ENCODE measurements at regions not wholly inside any gene's neighbourhood (a gene's known extent, or its start where the extent isn't known, plus 50 kb on each side); places are given as distances from the start of the nearest gene placed in this dataset.

DNA sequence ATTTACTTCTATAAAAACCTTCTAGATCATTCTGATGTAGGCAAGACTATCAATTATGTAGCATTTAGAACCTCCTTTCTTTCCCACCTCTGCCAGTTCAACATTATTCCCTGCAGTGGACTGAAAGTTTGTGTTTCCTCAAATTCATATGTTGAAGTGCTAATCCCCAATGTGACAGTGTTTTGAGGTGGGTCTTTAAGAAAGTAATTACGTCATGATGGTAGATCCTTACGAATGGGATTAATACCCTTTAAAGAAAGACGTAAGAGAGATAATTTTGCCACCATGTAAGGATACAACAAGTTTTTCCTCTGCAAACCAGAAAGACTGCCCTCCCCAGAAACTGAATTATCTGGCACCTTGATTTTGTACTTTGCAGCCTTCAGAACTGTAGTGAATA is 1489.7 kb upstream of the SEL1L start:
- Histone ChIP-seq H3K27me3 (ENCODE audit: insufficient read depth, poor library complexity, severe bottlenecking) (no peaks in the 10 kb centered on the region), H3K27ac (ENCODE audit: poor library complexity, severe bottlenecking) (no peak overlapping the region), H3K36me3 (ENCODE audit: low read depth) (no peaks in the 10 kb centered on the region), H3K4me1 (ENCODE audit: insufficient read depth, poor library complexity, severe bottlenecking) (no peaks in the 10 kb centered on the region), H3K4me3 (ENCODE audit: severe bottlenecking) (no peak overlapping the region), H3K9me3 (ENCODE audit: severe bottlenecking) (no peaks in the 10 kb centered on the region)
- TF ChIP-seq, protein P1, sequence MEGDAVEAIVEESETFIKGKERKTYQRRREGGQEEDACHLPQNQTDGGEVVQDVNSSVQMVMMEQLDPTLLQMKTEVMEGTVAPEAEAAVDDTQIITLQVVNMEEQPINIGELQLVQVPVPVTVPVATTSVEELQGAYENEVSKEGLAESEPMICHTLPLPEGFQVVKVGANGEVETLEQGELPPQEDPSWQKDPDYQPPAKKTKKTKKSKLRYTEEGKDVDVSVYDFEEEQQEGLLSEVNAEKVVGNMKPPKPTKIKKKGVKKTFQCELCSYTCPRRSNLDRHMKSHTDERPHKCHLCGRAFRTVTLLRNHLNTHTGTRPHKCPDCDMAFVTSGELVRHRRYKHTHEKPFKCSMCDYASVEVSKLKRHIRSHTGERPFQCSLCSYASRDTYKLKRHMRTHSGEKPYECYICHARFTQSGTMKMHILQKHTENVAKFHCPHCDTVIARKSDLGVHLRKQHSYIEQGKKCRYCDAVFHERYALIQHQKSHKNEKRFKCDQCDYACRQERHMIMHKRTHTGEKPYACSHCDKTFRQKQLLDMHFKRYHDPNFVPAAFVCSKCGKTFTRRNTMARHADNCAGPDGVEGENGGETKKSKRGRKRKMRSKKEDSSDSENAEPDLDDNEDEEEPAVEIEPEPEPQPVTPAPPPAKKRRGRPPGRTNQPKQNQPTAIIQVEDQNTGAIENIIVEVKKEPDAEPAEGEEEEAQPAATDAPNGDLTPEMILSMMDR (IDR thresholded peaks at IDR 0.05; ENCODE audit: poor library complexity, severe bottlenecking), result no peak
- no peak for DNase-seq (ENCODE audit: low spot score)
- no peak for ATAC-seq (ENCODE audit: low read depth)

DNA sequence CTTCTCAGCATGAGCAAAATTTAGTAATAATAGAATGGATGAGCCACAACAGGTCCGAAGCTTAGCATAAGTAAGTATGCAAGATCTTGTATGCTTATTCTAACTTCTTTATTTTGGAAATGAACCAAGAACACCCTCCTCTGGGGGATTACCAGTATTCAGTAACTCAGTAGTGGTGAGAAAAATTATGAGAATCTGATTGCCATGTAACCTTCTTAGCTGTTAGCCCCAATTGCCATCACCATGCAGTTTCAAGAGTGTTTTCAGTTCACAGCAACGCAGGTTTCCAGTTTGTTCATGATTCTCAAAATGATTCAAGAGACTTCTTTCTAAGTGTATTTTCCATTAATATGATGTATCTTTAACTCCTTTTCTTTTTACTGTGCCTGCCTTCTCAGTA is 1507.6 kb upstream of the SEL1L start:
- TF ChIP-seq, protein P1 (IDR thresholded peaks at IDR 0.05; ENCODE audit: poor library complexity, severe bottlenecking), result no peak
- Histone ChIP-seq H3K36me3 (ENCODE audit: low read depth) (no peaks in the 10 kb centered on the region), H3K27me3 (ENCODE audit: insufficient read depth, poor library complexity, severe bottlenecking) (no peaks in the 10 kb centered on the region), H3K9me3 (ENCODE audit: severe bottlenecking) (peaks cover 6% of the 10 kb centered on the region), H3K4me3 (ENCODE audit: severe bottlenecking) (no peak overlapping the region), H3K4me1 (ENCODE audit: insufficient read depth, poor library complexity, severe bottlenecking) (no peaks in the 10 kb centered on the region), H3K27ac (ENCODE audit: poor library complexity, severe bottlenecking) (no peak overlapping the region)
- no peak for DNase-seq (ENCODE audit: low spot score)
- ATAC-seq (ENCODE audit: low read depth), result no peak

DNA sequence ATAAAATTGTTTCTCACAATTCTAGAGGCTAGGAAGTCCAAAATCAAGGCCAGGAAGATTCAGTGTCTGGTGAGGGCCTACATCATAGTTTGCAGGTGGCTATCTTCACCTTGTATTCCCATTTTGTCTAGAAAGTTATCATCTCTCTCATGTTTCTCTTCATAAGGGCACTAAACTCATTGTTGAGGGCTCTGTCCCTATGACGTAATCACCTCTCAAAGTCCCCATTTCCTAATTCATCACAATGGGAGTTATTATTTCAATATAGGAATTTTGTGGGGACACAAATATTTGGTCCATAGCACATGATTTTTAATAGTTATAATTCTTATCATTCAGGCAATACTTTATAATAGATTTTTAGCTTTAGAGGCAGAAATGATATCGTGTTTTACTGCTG is 1509.2 kb upstream of the SEL1L start:
- H3K9me3 ChIP-seq (ENCODE audit: severe bottlenecking), result peaks cover 6% of the 10 kb centered on the region
- DNase-seq (ENCODE audit: low spot score), result no peak
- TF ChIP-seq, protein P1 (IDR thresholded peaks at IDR 0.05; ENCODE audit: poor library complexity, severe bottlenecking), result no peak
- H3K36me3 ChIP-seq (ENCODE audit: low read depth), result no peaks in the 10 kb centered on the region
- H3K27ac ChIP-seq (ENCODE audit: poor library complexity, severe bottlenecking), result no peak overlapping the region
- no peaks in the 10 kb centered on the region for H3K4me1 ChIP-seq (ENCODE audit: insufficient read depth, poor library complexity, severe bottlenecking)
- ATAC-seq (ENCODE audit: low read depth), result no peak
- no peak overlapping the region for H3K4me3 ChIP-seq (ENCODE audit: severe bottlenecking)
- no peaks in the 10 kb centered on the region for H3K27me3 ChIP-seq (ENCODE audit: insufficient read depth, poor library complexity, severe bottlenecking)

DNA sequence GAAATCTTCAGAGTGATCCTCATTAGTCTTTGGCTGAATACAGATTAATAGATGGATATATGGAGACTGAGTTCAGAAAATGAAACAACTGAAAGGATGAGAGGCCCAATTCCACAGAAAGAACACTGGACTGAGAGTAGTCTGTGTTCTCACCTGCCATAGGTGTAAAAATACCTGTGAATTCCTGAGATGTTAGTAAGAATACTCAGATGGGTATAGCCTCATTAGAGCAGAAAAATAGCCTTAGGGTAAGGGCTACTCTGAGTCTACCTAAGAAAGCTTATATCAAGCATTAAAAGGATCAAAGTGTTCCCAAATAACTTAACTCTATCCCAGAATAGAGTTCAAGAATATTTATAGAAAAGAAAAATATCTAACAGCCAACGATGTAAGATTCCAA is 1510.3 kb upstream of the SEL1L start:
- no peak overlapping the region for H3K4me3 ChIP-seq (ENCODE audit: severe bottlenecking)
- ATAC-seq (ENCODE audit: low read depth) (peak; percentile 64; the same call in 2 of the 3 replicates), DNase-seq (ENCODE audit: low spot score) (no peak)
- peaks cover 6% of the 10 kb centered on the region for H3K9me3 ChIP-seq (ENCODE audit: severe bottlenecking)
- TF ChIP-seq, protein P1 (IDR thresholded peaks at IDR 0.05; ENCODE audit: poor library complexity, severe bottlenecking), result no peak
- H3K27me3 ChIP-seq (ENCODE audit: insufficient read depth, poor library complexity, severe bottlenecking), result no peaks in the 10 kb centered on the region
- H3K36me3 ChIP-seq (ENCODE audit: low read depth), result no peaks in the 10 kb centered on the region
- H3K27ac ChIP-seq (ENCODE audit: poor library complexity, severe bottlenecking), result no peak overlapping the region
- H3K4me1 ChIP-seq (ENCODE audit: insufficient read depth, poor library complexity, severe bottlenecking), result no peaks in the 10 kb centered on the region

DNA sequence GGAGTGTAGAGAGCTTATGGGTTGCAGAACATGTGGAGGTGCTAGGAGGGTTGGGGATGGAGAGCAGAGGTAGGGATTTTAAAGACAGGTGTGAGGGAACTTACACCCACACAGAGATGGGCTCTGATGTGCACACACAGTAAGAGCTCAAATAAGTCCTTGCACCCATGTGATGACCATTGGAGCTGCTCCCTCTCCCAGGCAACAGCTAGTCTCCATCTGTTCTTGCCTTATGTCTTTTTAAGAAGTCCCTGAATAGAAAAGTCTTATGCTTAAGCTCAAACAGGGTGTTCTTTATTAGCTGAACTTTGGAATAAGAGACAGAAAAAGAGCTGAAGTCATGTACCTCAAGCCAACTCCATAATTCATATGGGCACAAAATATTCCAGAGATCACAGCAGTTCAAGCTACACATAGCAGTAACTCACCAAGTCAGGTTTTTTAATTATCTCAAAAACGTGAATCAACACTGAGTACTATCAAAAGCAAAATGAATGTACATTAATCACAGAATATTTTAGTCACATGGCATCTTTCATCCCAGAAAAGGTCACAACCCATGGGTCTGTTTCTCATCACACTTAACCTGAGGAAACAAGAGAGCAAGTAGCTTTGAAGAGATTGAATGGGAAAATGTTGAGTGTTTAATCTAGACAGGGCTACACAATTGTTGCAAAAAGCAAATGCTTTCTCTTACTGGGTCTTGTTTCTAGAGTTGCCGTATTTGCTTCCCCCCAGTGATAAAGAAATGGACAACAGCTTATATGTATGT is 1513.6 kb upstream of the SEL1L start:
- no peak for DNase-seq (ENCODE audit: low spot score)
- Histone ChIP-seq H3K4me1 (ENCODE audit: insufficient read depth, poor library complexity, severe bottlenecking) (no peaks in the 10 kb centered on the region), H3K9me3 (ENCODE audit: severe bottlenecking) (peaks cover 2% of the 10 kb centered on the region), H3K27ac (ENCODE audit: poor library complexity, severe bottlenecking) (no peak overlapping the region), H3K36me3 (ENCODE audit: low read depth) (no peaks in the 10 kb centered on the region), H3K4me3 (ENCODE audit: severe bottlenecking) (no peak overlapping the region), H3K27me3 (ENCODE audit: insufficient read depth, poor library complexity, severe bottlenecking) (no peaks in the 10 kb centered on the region)
- ATAC-seq (ENCODE audit: low read depth), result no peak
- TF ChIP-seq, protein P1 (IDR thresholded peaks at IDR 0.05; ENCODE audit: poor library complexity, severe bottlenecking), result no peak

Data from RWPE2 (cell line).